Mucosa of descending colon (tissue), 3 donors: ENCODE measurements at regions not wholly inside any gene's neighbourhood (a gene's known extent, or its start where the extent isn't known, plus 50 kb on each side); places are given as distances from the start of the nearest gene placed in this dataset.

Experiments used
- ATAC-seq: fragments of 200-7000 bp; cut with Tn5 transposase; one replicate; pipeline ENCODE4 v1.9.1; 2020; ENCODE audit warnings: mild to moderate bottlenecking, moderate library complexity
- DNase-seq, 3 donors: peaks; one replicate each; pipeline ENCODE4 v3.0.0-alpha.2; 2020
- H3K36me3 ChIP-seq: fragments of 200-600 bp; one replicate; pipeline ENCODE4 v1.8.0; 2021; ENCODE audit warnings: low read depth, mild to moderate bottlenecking
- H3K4me1 ChIP-seq: fragments of 200-600 bp; one replicate; pipeline ENCODE4 v1.8.0; 2021; ENCODE audit warnings: low read depth, mild to moderate bottlenecking
- H3K4me3 ChIP-seq: fragments of 200-600 bp; one replicate; pipeline ENCODE4 v1.8.0; 2021; ENCODE audit warnings: mild to moderate bottlenecking
- H3K9me3 ChIP-seq: fragments of 200-600 bp; one replicate; pipeline ENCODE4 v1.8.0; 2021; ENCODE audit warnings: mild to moderate bottlenecking
- CTCF ChIP-seq: fragments of 200-600 bp; IDR thresholded peaks from one replicate; pipeline ENCODE4 v1.8.0; 2022; ENCODE audit warnings: antibody characterized with exemption, mild to moderate bottlenecking
- intact Hi-C, 2 donors: fragments of 100-400 bp; cut with DNase I in 1 of 2; cut with micrococcal nuclease in 1 of 2; formaldehyde crosslinking; loops; one replicate each; pipeline versions ENCODE4 v1.11.0 to v1.11.1; 2022; cut with DNase I, micrococcal nuclease
- donor health status: DM: no; HTN: no; CAD: no; lungs with moderate emphysema.
- donor health status: DM: no; HTN: no; CAD: no.
- donor health status: DM: no; HTN: yes; CAD: no.

GRCh38 chrX:13894888-13895565 lies 78.1 kb upstream of the GPM6B start:
- no peak for ATAC-seq
- no peaks in the 10 kb centered on the region for H3K9me3 ChIP-seq
- no peaks in the 10 kb centered on the region for H3K4me1 ChIP-seq
- no peak for DNase-seq
- intact Hi-C loops = no loop called here
- no peak overlapping the region for H3K4me3 ChIP-seq
- H3K36me3 ChIP-seq = no peaks in the 10 kb centered on the region
- no peak for TF ChIP-seq CTCF

- Histone ChIP-seq H3K9me3 (no peaks in the 10 kb centered on the region), H3K36me3 (no peaks in the 10 kb centered on the region), H3K4me1 (no peaks in the 10 kb centered on the region), H3K4me3 (no peak overlapping the region)
- intact Hi-C loops = no loop called here
- DNase-seq (no peak), ATAC-seq (no peak)
- no peak for TF ChIP-seq CTCF
Observed at GRCh38 chrX:13893826-13894225, 76.9 kb upstream of the GPM6B start.

- intact Hi-C loops = no loop called here
- ATAC-seq (no peak), DNase-seq (no peak)
- no peak for TF ChIP-seq CTCF
- H3K4me1 ChIP-seq = no peaks in the 10 kb centered on the region
- no peaks in the 10 kb centered on the region for H3K9me3 ChIP-seq
- no peaks in the 10 kb centered on the region for H3K36me3 ChIP-seq
- no peak overlapping the region for H3K4me3 ChIP-seq
Observed at GRCh38 chrX:13892856-13893255, 76.0 kb upstream of the GPM6B start.

GRCh38 chrX:13891377-13892140 lies 74.7 kb upstream of the GPM6B start:
- Histone ChIP-seq H3K4me3 (no peak overlapping the region), H3K4me1 (no peaks in the 10 kb centered on the region), H3K9me3 (no peaks in the 10 kb centered on the region), H3K36me3 (no peaks in the 10 kb centered on the region)
- DNase-seq (no peak), ATAC-seq (no peak)
- no peak for TF ChIP-seq CTCF
- intact Hi-C loops = no loop called here

- Histone ChIP-seq H3K9me3 (no peaks in the 10 kb centered on the region), H3K4me1 (no peaks in the 10 kb centered on the region), H3K36me3 (no peaks in the 10 kb centered on the region), H3K4me3 (no peak overlapping the region)
- TF ChIP-seq CTCF = no peak
- no peak for ATAC-seq
- DNase-seq = no peak
- intact Hi-C loops = no loop called here
Observed at GRCh38 chrX:13890806-13891205, 73.9 kb upstream of the GPM6B start.
